ENCODE measurements at regions not wholly inside any gene's neighbourhood (a gene's known extent, or its start where the extent isn't known, plus 50 kb on each side); places are given as distances from the start of the nearest gene placed in this dataset.
A peak's percentile ranks its signal among the peaks of the same experiment; 100 is the strongest.

GRCh38 chr21:19874521-19874920 is 1123.7 kb upstream of the NCAM2 start:
- no peak for DNase-seq

- DNase-seq = no peak
Measured at GRCh38 chr21:19878133-19878532, 1120.1 kb upstream of the NCAM2 start.

- DNase-seq = no peak
Measured at GRCh38 chr21:19899645-19900044, 1098.6 kb upstream of the NCAM2 start.

- DNase-seq = no peak
Measured at GRCh38 chr21:19900149-19900548, 1098.1 kb upstream of the NCAM2 start.

GRCh38 chr21:19908390-19908789 is 1089.8 kb upstream of the NCAM2 start:
- no peak for DNase-seq

GRCh38 chr21:19914028-19914427 is 1084.2 kb upstream of the NCAM2 start:
- DNase-seq = no peak

- DNase-seq = no peak
Measured at GRCh38 chr21:19921211-19921610, 1077.0 kb upstream of the NCAM2 start.

- DNase-seq = no peak
Measured at GRCh38 chr21:19922122-19922521, 1076.1 kb upstream of the NCAM2 start.

GRCh38 chr21:19935467-19935866 is 1062.7 kb upstream of the NCAM2 start:
- no peak for DNase-seq

- no peak for DNase-seq
Measured at GRCh38 chr21:19937619-19938018, 1060.6 kb upstream of the NCAM2 start.

GRCh38 chr21:19941626-19942025 is 1056.6 kb upstream of the NCAM2 start:
- DNase-seq = no peak

- no peak for DNase-seq
Measured at GRCh38 chr21:19950347-19950746, 1047.9 kb upstream of the NCAM2 start.

- DNase-seq = no peak
Measured at GRCh38 chr21:19969156-19969555, 1029.1 kb upstream of the NCAM2 start.

- no peak for DNase-seq
Measured at GRCh38 chr21:19981938-19982337, 1016.3 kb upstream of the NCAM2 start.

- DNase-seq = no peak
Measured at GRCh38 chr21:19986396-19986795, 1011.8 kb upstream of the NCAM2 start.

GRCh38 chr21:19987671-19988070 is 1010.5 kb upstream of the NCAM2 start:
- no peak for DNase-seq

- DNase-seq = no peak
Measured at GRCh38 chr21:19992540-19992939, 1005.7 kb upstream of the NCAM2 start.

- peak; percentile 1 for DNase-seq
Measured at GRCh38 chr21:19993268-19993667, 1004.9 kb upstream of the NCAM2 start.

GRCh38 chr21:19995253-19995652 is 1003.0 kb upstream of the NCAM2 start:
- peak; percentile 28 for DNase-seq

- no peak for DNase-seq
Measured at GRCh38 chr21:19998453-19998852, 999.8 kb upstream of the NCAM2 start.

- peak; percentile 61 for DNase-seq
Measured at GRCh38 chr21:19999369-20000272, 998.6 kb upstream of the NCAM2 start.

- DNase-seq = no peak
Measured at GRCh38 chr21:20004367-20004766, 993.8 kb upstream of the NCAM2 start.

GRCh38 chr21:20010691-20011200 is 987.5 kb upstream of the NCAM2 start:
- no peak for DNase-seq

- no peak for DNase-seq
Measured at GRCh38 chr21:20013851-20014250, 984.4 kb upstream of the NCAM2 start.
